K562 (cell line): ENCODE measurements at regions not wholly inside any gene's neighbourhood (a gene's known extent, or its start where the extent isn't known, plus 50 kb on each side); places are given as distances from the start of the nearest gene placed in this dataset.

Source experiments
- CBX3 ChIP-seq, 2 experiments: IDR thresholded peaks; 1 replicate in 1 of 2; 2 replicates in 1 of 2; pipeline ENCODE4 v1.6.1; 2012; ENCODE audit warnings: inconsistent platforms in 2 of 2, low read length in 2 of 2, borderline replicate concordance in 1 of 2, control low read depth in 1 of 2
- ETS2 ChIP-seq: IDR thresholded peaks from 2 replicates; pipeline ENCODE4 v1.6.1; 2016; ENCODE audit warnings: borderline replicate concordance, missing genetic modification characterization, mild to moderate bottlenecking, moderate library complexity, missing compliant biosample characterization; ENCODE audit not compliant: poor library complexity, severe bottlenecking
- FOXJ3 ChIP-seq: sonication (generic); formaldehyde crosslinking; IDR thresholded peaks from 2 replicates; pipeline ENCODE4 v1.4.0; 2020; ENCODE audit warnings: mild to moderate bottlenecking, missing genetic modification reagents
- JUND ChIP-seq, 2 experiments: IDR thresholded peaks; 2 replicates in 1 of 2; 3 replicates in 1 of 2; pipeline ENCODE4 v1.6.1; 2011; ENCODE audit warnings: borderline replicate concordance in 2 of 2, low read depth in 2 of 2, low read length in 2 of 2, improper control_type of control experiment in 1 of 2, missing biosample characterization in 1 of 2, missing genetic modification characterization in 1 of 2, missing genetic modification reagents in 1 of 2
- MTA2 ChIP-seq: fragments of 450-650 bp; IDR thresholded peaks from 2 replicates; pipeline ENCODE4 v1.6.1; 2016; ENCODE audit warnings: low read depth
- NFIC ChIP-seq: fragments of 450-650 bp; IDR thresholded peaks from 2 replicates; pipeline ENCODE4 v1.6.1; 2017; ENCODE audit warnings: mild to moderate bottlenecking, inconsistent platforms
- RCOR1 ChIP-seq, 2 experiments: IDR thresholded peaks; 2 replicates each; pipeline ENCODE4 v1.6.1; 2012; ENCODE audit warnings: low read depth in 2 of 2, low read length in 2 of 2, borderline replicate concordance in 1 of 2, improper control_type of control experiment in 1 of 2
- SNIP1 ChIP-seq: fragments of 450-650 bp; IDR thresholded peaks from 2 replicates; pipeline ENCODE4 v1.7.1; 2017; ENCODE audit warnings: low read depth, mild to moderate bottlenecking
- STAT5B ChIP-seq: fragments of 250-450 bp; sonication (Bioruptor Pico); IDR thresholded peaks from 2 replicates; pipeline ENCODE4 v1.8.0; 2021; ENCODE audit warnings: mild to moderate bottlenecking, inconsistent platforms
- TAF1 ChIP-seq: IDR thresholded peaks from 2 replicates; pipeline ENCODE4 v1.6.1; 2011; ENCODE audit warnings: mild to moderate bottlenecking, low read length, moderate library complexity; ENCODE audit not compliant: insufficient read depth, control insufficient read depth, severe bottlenecking; ENCODE audit errors: extremely low read depth
- TAL1 ChIP-seq: fragments of 450-650 bp; IDR thresholded peaks from 2 replicates; pipeline ENCODE4 v1.6.1; 2016; ENCODE audit warnings: mild to moderate bottlenecking
- TCF3 ChIP-seq: sonication (generic); formaldehyde crosslinking; IDR thresholded peaks from 2 replicates; pipeline ENCODE4 v1.4.0; 2020; ENCODE audit warnings: mild to moderate bottlenecking, missing genetic modification reagents
- ZBTB17 ChIP-seq: fragments of 450-650 bp; formaldehyde crosslinking; IDR thresholded peaks from 2 replicates; pipeline ENCODE4 v1.4.0; 2020; ENCODE audit warnings: mild to moderate bottlenecking
- ZNF174 ChIP-seq: fragments of 250-450 bp; sonication (Bioruptor Pico); IDR thresholded peaks from 2 replicates; pipeline ENCODE4 v1.4.0; 2020; ENCODE audit warnings: mild to moderate bottlenecking
- ZNF584 ChIP-seq: fragments of 200-800 bp; sonication (Bioruptor generic); IDR thresholded peaks from 2 replicates; pipeline ENCODE4 v1.6.1; 2016; ENCODE audit warnings: low read depth, mild to moderate bottlenecking, missing genetic modification characterization, missing compliant biosample characterization
- ZNF589 ChIP-seq: fragments of 200-800 bp; sonication (Bioruptor generic); IDR thresholded peaks from 2 replicates; pipeline ENCODE4 v1.6.1; 2016; ENCODE audit warnings: low read depth, missing genetic modification characterization, missing compliant biosample characterization
- TF ChIP-seq, protein P1 (sequence below), 2 experiments: fragments of 450-650 bp; formaldehyde crosslinking in 1 of 2; IDR thresholded peaks; 2 replicates each; pipeline versions ENCODE4 v1.4.0 to v1.6.1; 2014 to 2020; ENCODE audit warnings: mild to moderate bottlenecking in 2 of 2, borderline replicate concordance in 1 of 2, low read depth in 1 of 2
- TF ChIP-seq, protein P2 (sequence below): fragments of 250-450 bp; sonication (Bioruptor Pico); IDR thresholded peaks from 2 replicates; pipeline ENCODE4 v1.8.0; 2022; ENCODE audit warnings: inconsistent platforms, mild to moderate bottlenecking, moderate library complexity, borderline replicate concordance

DNA sequence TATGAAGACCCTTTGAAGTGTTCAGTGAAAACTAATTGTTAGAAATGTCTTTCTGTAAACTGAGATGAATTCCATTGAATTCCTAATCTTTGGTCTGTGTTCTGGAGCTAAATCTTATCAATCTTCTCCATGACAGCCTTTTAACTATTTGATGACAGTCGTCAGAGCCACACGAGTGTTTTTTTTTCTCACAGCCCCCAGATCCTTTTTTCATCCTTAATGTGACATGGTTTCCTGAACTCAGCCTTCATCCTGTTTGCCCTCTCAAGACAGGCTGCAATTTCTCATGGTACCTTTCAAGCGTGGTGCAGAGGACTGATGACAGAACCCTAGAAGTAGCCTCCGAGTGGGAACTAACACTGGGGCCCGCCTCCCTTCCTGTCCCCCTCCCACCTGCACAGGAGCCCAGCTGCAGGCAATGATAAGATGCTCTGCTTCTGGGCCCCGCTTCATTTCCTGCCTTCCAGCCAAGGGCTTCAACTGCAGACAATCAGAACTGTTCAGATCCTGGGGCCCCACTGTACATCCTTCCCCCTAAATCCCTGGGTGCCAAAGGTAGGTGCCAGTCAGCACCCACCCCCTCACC, 114.6 kb upstream of the VAV3 start (continued):
- TF ChIP-seq NFIC = peak; percentile 80
- TF ChIP-seq, protein P1, sequence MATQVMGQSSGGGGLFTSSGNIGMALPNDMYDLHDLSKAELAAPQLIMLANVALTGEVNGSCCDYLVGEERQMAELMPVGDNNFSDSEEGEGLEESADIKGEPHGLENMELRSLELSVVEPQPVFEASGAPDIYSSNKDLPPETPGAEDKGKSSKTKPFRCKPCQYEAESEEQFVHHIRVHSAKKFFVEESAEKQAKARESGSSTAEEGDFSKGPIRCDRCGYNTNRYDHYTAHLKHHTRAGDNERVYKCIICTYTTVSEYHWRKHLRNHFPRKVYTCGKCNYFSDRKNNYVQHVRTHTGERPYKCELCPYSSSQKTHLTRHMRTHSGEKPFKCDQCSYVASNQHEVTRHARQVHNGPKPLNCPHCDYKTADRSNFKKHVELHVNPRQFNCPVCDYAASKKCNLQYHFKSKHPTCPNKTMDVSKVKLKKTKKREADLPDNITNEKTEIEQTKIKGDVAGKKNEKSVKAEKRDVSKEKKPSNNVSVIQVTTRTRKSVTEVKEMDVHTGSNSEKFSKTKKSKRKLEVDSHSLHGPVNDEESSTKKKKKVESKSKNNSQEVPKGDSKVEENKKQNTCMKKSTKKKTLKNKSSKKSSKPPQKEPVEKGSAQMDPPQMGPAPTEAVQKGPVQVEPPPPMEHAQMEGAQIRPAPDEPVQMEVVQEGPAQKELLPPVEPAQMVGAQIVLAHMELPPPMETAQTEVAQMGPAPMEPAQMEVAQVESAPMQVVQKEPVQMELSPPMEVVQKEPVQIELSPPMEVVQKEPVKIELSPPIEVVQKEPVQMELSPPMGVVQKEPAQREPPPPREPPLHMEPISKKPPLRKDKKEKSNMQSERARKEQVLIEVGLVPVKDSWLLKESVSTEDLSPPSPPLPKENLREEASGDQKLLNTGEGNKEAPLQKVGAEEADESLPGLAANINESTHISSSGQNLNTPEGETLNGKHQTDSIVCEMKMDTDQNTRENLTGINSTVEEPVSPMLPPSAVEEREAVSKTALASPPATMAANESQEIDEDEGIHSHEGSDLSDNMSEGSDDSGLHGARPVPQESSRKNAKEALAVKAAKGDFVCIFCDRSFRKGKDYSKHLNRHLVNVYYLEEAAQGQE (IDR thresholded peaks at IDR 0.05; ENCODE audit: borderline replicate concordance) = peak; percentile 4; the same call in 1 of the 2 replicates
- TF ChIP-seq, protein P1 (CRISPR knock-in tag; IDR thresholded peaks at IDR 0.05; ENCODE audit: low read depth) = no peak
- TF ChIP-seq RCOR1 (IDR thresholded peaks at IDR 0.05; ENCODE audit: borderline replicate concordance in 1 of 2, low read depth in 2 of 2, low read length in 2 of 2) = peak; percentile 70 to 95; a peak in 3 of 4 replicates
- TF ChIP-seq ETS2 (tag) = no peak
- no peak for TF ChIP-seq ZNF174 (CRISPR knock-in tag)
- peak; percentile 89 for TF ChIP-seq TCF3 (CRISPR knock-in tag)
- no peak for TF ChIP-seq STAT5B (CRISPR knock-in tag)
- TF ChIP-seq ZNF589 (CRISPR knock-in tag) = peak; percentile 73; the same call in 1 of the 2 replicates
- 0 out of 2 replicates have a peak, but pooled peaks have one; percentile 35 for TF ChIP-seq ZNF584 (CRISPR knock-in tag)
- TF ChIP-seq TAL1 = peak; percentile 93
- TF ChIP-seq ZBTB17 = peak; percentile 40; the same call in 1 of the 2 replicates
- TF ChIP-seq FOXJ3 = no peak
- peak; percentile 77 for TF ChIP-seq MTA2
- TF ChIP-seq TAF1 = peak; percentile 56
- no peak for TF ChIP-seq SNIP1
- TF ChIP-seq, protein P2, sequence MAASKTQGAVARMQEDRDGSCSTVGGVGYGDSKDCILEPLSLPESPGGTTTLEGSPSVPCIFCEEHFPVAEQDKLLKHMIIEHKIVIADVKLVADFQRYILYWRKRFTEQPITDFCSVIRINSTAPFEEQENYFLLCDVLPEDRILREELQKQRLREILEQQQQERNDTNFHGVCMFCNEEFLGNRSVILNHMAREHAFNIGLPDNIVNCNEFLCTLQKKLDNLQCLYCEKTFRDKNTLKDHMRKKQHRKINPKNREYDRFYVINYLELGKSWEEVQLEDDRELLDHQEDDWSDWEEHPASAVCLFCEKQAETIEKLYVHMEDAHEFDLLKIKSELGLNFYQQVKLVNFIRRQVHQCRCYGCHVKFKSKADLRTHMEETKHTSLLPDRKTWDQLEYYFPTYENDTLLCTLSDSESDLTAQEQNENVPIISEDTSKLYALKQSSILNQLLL (CRISPR knock-in tag) = no peak
- TF ChIP-seq JUND (IDR thresholded peaks at IDR 0.05; ENCODE audit: borderline replicate concordance, low read depth, low read length) = peak; percentile 69
- TF ChIP-seq JUND (tag; IDR thresholded peaks at IDR 0.05; ENCODE audit: borderline replicate concordance, low read depth, low read length) = no peak; the same call in 2 of the 3 replicates
- peak in 1 of 2 experiments; percentile 43; a peak in 1 of 3 replicates for TF ChIP-seq CBX3 (IDR thresholded peaks at IDR 0.05; ENCODE audit: borderline replicate concordance in 1 of 2, low read length in 2 of 2)
